ENCODE measurements at regions not wholly inside any gene's neighbourhood (a gene's known extent, or its start where the extent isn't known, plus 50 kb on each side); places are given as distances from the start of the nearest gene placed in this dataset.

DNA sequence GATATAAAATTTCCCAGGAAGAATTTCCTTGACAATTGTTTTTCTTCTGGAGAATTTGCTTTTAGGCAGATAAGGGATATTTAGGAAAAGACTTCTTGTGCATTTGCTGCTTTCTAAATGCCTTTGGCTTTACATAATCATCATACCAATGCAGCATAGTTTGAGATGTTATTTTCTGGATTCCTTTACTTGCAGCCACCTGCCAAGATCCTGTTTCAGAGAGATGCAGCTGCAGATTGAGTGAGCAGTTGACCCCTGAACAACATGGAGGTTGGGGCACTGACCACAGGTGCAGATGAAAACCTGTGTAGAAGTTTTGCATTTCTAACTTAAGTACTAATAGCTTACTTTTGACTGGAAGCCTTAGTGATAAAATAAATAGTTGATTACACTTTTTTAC is 257.9 kb downstream of the RPIA start:
- TF ChIP-seq, protein P1, sequence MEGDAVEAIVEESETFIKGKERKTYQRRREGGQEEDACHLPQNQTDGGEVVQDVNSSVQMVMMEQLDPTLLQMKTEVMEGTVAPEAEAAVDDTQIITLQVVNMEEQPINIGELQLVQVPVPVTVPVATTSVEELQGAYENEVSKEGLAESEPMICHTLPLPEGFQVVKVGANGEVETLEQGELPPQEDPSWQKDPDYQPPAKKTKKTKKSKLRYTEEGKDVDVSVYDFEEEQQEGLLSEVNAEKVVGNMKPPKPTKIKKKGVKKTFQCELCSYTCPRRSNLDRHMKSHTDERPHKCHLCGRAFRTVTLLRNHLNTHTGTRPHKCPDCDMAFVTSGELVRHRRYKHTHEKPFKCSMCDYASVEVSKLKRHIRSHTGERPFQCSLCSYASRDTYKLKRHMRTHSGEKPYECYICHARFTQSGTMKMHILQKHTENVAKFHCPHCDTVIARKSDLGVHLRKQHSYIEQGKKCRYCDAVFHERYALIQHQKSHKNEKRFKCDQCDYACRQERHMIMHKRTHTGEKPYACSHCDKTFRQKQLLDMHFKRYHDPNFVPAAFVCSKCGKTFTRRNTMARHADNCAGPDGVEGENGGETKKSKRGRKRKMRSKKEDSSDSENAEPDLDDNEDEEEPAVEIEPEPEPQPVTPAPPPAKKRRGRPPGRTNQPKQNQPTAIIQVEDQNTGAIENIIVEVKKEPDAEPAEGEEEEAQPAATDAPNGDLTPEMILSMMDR (IDR thresholded peaks at IDR 0.05; ENCODE audit: low read depth, low read length, poor library complexity, severe bottlenecking): no peak
- TF ChIP-seq EZH2phosphoT487 (IDR thresholded peaks at IDR 0.05; ENCODE audit: borderline replicate concordance, low read length): no peak

Measured in DOHH2 (cell line).